ENCODE measurements at regions not wholly inside any gene's neighbourhood (a gene's known extent, or its start where the extent isn't known, plus 50 kb on each side); places are given as distances from the start of the nearest gene placed in this dataset.

DNA sequence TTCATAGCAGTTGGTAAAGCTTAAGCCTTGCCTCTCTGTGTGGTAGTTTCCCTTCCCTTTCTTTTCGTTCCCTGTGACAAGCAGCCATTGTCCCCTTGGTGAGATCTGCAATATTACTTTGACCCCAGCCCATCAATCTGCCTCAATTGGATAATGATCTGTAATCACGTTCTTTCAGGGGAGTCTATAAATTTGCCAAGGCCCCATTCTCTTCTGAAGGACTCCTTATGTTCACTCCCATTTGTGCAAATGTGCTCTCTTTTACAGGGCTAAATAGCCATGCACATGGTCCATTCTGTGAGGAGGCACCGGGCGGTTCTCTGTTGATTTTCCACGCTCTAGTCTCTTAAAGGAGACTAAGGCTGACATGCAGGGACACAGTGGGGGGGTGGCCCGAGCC is 660.4 kb upstream of the SLC35B3 start:
- no peak overlapping the region for H3K4me3 ChIP-seq (ENCODE audit: low read length in 2 of 2)
- no peak for DNase-seq (ENCODE audit: low read depth in 6 of 9, low spot score in 9 of 9)
- no peaks in the 10 kb centered on the region for H3K36me3 ChIP-seq (ENCODE audit: control insufficient read depth in 2 of 2, insufficient read depth in 2 of 2, low read length in 1 of 2)
- H3K27ac ChIP-seq (ENCODE audit: low read depth in 1 of 2, low read length in 1 of 2) = no peak overlapping the region
- WGBS = 79% methylated on average over 6 of the region's 6 CpGs
- no peaks in the 10 kb centered on the region for H3K27me3 ChIP-seq (ENCODE audit: control insufficient read depth in 2 of 2, insufficient read depth in 1 of 2, low read length in 1 of 2)
- H3K9me3 ChIP-seq (ENCODE audit: control insufficient read depth in 2 of 2, insufficient read depth in 1 of 2, low read length in 1 of 2) = no peaks in the 10 kb centered on the region
- no peaks in the 10 kb centered on the region for H3K4me1 ChIP-seq (ENCODE audit: control insufficient read depth in 2 of 2, insufficient read depth in 2 of 2, low read length in 2 of 2)

DNA sequence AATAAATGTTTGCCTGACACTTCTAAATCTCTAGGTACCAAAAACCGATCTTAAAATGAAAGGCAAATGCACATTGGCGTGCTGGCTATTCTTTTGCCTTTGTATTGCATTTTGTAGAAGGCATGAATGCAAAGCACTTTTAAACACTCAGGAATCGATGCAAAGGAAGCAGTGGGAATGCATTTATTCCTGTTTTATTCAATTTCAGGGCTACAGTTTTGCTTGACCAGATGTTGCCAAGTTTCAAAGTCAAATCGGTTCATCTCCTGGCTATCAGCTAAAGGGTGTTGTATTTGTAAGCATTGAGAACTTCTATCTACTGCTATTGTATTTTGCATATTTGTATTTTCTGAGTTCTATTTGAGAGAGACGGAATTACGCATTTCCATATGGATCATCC is 659.8 kb upstream of the SLC35B3 start:
- H3K36me3 ChIP-seq (ENCODE audit: control insufficient read depth in 2 of 2, insufficient read depth in 2 of 2, low read length in 1 of 2) = no peaks in the 10 kb centered on the region
- DNase-seq (ENCODE audit: low read depth in 6 of 9, low spot score in 9 of 9) = no peak

DNA sequence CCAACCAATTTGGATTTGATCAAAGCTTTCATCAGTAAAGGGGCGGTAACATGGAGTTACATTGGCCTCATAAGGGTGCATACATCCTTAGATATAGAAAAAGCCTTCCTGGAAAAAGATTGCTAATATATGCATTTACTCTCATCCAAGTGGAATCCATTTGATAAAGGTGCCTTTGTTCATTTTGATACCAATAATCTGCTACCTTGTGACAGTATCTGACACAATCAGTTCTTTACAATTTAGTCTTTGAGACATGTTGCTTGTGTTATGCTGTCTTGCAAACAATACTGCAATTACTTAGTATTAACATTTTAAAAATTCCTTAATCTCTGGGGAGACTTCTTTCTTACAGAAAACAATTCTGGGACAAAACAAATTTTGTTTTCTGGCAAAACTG is 654.4 kb upstream of the SLC35B3 start:
- no peak for DNase-seq (ENCODE audit: low read depth in 6 of 9, low spot score in 9 of 9)
- 93% methylated on average over 1 of the region's 1 CpG for WGBS
- Histone ChIP-seq H3K36me3 (ENCODE audit: control insufficient read depth in 2 of 2, insufficient read depth in 2 of 2, low read length in 1 of 2) (no peaks in the 10 kb centered on the region), H3K27me3 (ENCODE audit: control insufficient read depth in 2 of 2, insufficient read depth in 1 of 2, low read length in 1 of 2) (no peaks in the 10 kb centered on the region), H3K4me3 (ENCODE audit: low read length in 2 of 2) (no peak overlapping the region), H3K9me3 (ENCODE audit: control insufficient read depth in 2 of 2, insufficient read depth in 1 of 2, low read length in 1 of 2) (no peaks in the 10 kb centered on the region), H3K4me1 (ENCODE audit: control insufficient read depth in 2 of 2, insufficient read depth in 2 of 2, low read length in 2 of 2) (no peaks in the 10 kb centered on the region), H3K27ac (ENCODE audit: low read depth in 1 of 2, low read length in 1 of 2) (no peak overlapping the region)

More for the DNA sequence above, 659.8 kb upstream of the SLC35B3 start:
- no peak overlapping the region for H3K27ac ChIP-seq (ENCODE audit: low read depth in 1 of 2, low read length in 1 of 2)
- H3K9me3 ChIP-seq (ENCODE audit: control insufficient read depth in 2 of 2, insufficient read depth in 1 of 2, low read length in 1 of 2) = no peaks in the 10 kb centered on the region
- no peaks in the 10 kb centered on the region for H3K4me1 ChIP-seq (ENCODE audit: control insufficient read depth in 2 of 2, insufficient read depth in 2 of 2, low read length in 2 of 2)
- no peak overlapping the region for H3K4me3 ChIP-seq (ENCODE audit: low read length in 2 of 2)
- no peaks in the 10 kb centered on the region for H3K27me3 ChIP-seq (ENCODE audit: control insufficient read depth in 2 of 2, insufficient read depth in 1 of 2, low read length in 1 of 2)
- WGBS = 92% methylated on average over 6 of the region's 6 CpGs

DNA sequence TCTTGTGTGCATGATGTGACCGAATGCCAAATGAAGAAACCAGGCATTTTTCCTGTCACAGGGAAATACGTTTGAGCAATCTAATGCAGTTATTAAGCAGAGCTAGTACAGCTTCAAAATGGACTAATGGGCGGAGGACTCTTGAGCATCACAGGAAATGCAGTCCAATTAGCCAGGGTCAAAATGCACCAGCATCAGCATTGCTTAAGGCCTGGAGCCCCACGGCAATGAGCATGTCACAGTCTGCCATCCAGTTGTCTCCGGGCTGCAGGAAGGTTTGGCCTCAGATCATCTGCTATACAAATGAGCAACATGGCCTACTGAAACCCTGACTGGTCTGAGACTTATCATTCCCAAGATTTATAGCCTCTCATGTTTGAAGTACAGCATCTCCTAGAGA is 652.1 kb upstream of the SLC35B3 start:
- no peak overlapping the region for H3K27ac ChIP-seq (ENCODE audit: low read depth in 1 of 2, low read length in 1 of 2)
- no peaks in the 10 kb centered on the region for H3K4me1 ChIP-seq (ENCODE audit: control insufficient read depth in 2 of 2, insufficient read depth in 2 of 2, low read length in 2 of 2)
- no peaks in the 10 kb centered on the region for H3K27me3 ChIP-seq (ENCODE audit: control insufficient read depth in 2 of 2, insufficient read depth in 1 of 2, low read length in 1 of 2)
- WGBS = 92% methylated on average over 5 of the region's 5 CpGs
- H3K9me3 ChIP-seq (ENCODE audit: control insufficient read depth in 2 of 2, insufficient read depth in 1 of 2, low read length in 1 of 2) = no peaks in the 10 kb centered on the region
- no peak overlapping the region for H3K4me3 ChIP-seq (ENCODE audit: low read length in 2 of 2)
- H3K36me3 ChIP-seq (ENCODE audit: control insufficient read depth in 2 of 2, insufficient read depth in 2 of 2, low read length in 1 of 2) = no peaks in the 10 kb centered on the region
- DNase-seq (ENCODE audit: low read depth in 6 of 9, low spot score in 9 of 9) = no peak

DNA sequence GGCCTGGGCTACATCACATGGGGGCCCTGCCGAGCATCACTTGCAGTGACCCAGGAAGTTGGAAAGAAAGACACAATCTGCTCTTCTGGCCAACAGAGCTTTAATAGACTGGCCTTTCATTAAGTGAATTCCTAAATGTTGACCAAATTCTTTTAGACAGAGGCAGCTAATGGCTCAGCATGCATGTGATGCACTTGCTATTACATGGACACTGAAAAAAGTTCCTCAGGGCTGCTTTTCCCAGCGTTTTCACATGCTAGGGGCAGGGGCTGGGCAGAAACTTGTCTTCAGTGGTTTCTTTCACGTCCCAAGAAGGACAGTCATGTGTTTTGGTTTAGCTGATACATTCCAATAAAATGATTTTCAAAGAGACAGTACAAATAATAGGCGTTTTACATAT is 651.0 kb upstream of the SLC35B3 start:
- DNase-seq (ENCODE audit: low read depth in 6 of 9, low spot score in 9 of 9) = no peak
- 84% methylated on average over 4 of the region's 4 CpGs for WGBS
- no peaks in the 10 kb centered on the region for H3K4me1 ChIP-seq (ENCODE audit: control insufficient read depth in 2 of 2, insufficient read depth in 2 of 2, low read length in 2 of 2)

DNA sequence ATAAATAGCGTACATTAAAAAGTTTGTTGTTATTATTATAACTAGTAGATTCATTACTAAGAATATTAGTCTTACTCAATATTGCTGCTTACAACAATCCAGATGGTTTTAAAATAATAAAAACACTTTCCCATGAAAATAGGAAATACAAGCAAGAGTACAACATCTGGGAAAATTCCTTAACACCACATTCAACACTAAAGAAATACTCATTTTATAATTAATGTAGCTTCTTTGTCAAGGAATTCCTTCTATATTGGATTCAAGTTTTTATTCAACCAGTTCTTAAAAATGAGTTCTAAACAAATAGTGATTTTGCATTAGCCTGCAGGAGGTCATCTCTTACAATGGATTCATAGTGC is 650.3 kb upstream of the SLC35B3 start:
- Histone ChIP-seq H3K9me3 (ENCODE audit: control insufficient read depth in 2 of 2, insufficient read depth in 1 of 2, low read length in 1 of 2) (no peaks in the 10 kb centered on the region), H3K4me3 (ENCODE audit: low read length in 2 of 2) (no peak overlapping the region), H3K36me3 (ENCODE audit: control insufficient read depth in 2 of 2, insufficient read depth in 2 of 2, low read length in 1 of 2) (no peaks in the 10 kb centered on the region), H3K27me3 (ENCODE audit: control insufficient read depth in 2 of 2, insufficient read depth in 1 of 2, low read length in 1 of 2) (no peaks in the 10 kb centered on the region), H3K27ac (ENCODE audit: low read depth in 1 of 2, low read length in 1 of 2) (no peak overlapping the region), H3K4me1 (ENCODE audit: control insufficient read depth in 2 of 2, insufficient read depth in 2 of 2, low read length in 2 of 2) (no peaks in the 10 kb centered on the region)
- 97% methylated on average over 1 of the region's 1 CpG for WGBS
- DNase-seq (ENCODE audit: low read depth in 6 of 9, low spot score in 9 of 9) = no peak

More for the DNA sequence above, 651.0 kb upstream of the SLC35B3 start:
- Histone ChIP-seq H3K4me3 (ENCODE audit: low read length in 2 of 2) (no peak overlapping the region), H3K36me3 (ENCODE audit: control insufficient read depth in 2 of 2, insufficient read depth in 2 of 2, low read length in 1 of 2) (no peaks in the 10 kb centered on the region), H3K27ac (ENCODE audit: low read depth in 1 of 2, low read length in 1 of 2) (no peak overlapping the region), H3K9me3 (ENCODE audit: control insufficient read depth in 2 of 2, insufficient read depth in 1 of 2, low read length in 1 of 2) (no peaks in the 10 kb centered on the region), H3K27me3 (ENCODE audit: control insufficient read depth in 2 of 2, insufficient read depth in 1 of 2, low read length in 1 of 2) (no peaks in the 10 kb centered on the region)

DNA sequence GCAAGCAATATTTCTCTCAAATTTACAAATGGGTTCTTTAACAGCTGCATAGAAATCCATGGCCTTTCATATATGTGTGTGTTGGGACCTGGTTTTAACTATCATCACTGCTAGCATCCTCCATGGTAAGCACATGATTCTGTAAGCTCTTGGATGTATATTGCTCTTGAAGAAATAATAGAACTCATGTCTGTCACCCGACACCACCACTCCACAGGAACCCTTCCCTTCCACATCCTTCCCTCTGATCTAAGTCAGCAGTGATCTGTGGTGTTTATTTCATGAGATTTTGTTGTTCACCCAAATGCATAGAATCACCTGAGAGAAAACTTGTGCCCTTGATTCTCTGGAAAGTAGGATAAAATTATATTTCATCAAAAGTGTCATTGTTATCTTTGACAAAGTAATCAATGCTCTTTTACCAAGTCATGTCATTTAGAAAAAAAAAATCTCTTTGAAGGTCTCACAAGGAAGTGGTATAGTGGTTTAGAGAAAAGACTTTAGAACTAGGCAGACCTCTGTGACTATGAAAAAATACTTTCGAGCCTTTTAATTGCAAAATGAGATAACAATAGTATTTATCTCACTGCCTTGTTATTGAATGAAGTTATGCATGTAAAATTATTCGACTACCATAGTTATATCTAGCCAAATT is 649.8 kb upstream of the SLC35B3 start:
- Histone ChIP-seq H3K4me3 (ENCODE audit: low read length in 2 of 2) (no peak overlapping the region), H3K36me3 (ENCODE audit: control insufficient read depth in 2 of 2, insufficient read depth in 2 of 2, low read length in 1 of 2) (no peaks in the 10 kb centered on the region), H3K27me3 (ENCODE audit: control insufficient read depth in 2 of 2, insufficient read depth in 1 of 2, low read length in 1 of 2) (no peaks in the 10 kb centered on the region), H3K27ac (ENCODE audit: low read depth in 1 of 2, low read length in 1 of 2) (no peak overlapping the region), H3K9me3 (ENCODE audit: control insufficient read depth in 2 of 2, insufficient read depth in 1 of 2, low read length in 1 of 2) (no peaks in the 10 kb centered on the region), H3K4me1 (ENCODE audit: control insufficient read depth in 2 of 2, insufficient read depth in 2 of 2, low read length in 2 of 2) (no peaks in the 10 kb centered on the region)
- WGBS = 45% methylated on average over 3 of the region's 3 CpGs
- peak in 2 of 9 donors; percentile 23 to 37 for DNase-seq (ENCODE audit: low read depth in 6 of 9, low spot score in 9 of 9)

DNA sequence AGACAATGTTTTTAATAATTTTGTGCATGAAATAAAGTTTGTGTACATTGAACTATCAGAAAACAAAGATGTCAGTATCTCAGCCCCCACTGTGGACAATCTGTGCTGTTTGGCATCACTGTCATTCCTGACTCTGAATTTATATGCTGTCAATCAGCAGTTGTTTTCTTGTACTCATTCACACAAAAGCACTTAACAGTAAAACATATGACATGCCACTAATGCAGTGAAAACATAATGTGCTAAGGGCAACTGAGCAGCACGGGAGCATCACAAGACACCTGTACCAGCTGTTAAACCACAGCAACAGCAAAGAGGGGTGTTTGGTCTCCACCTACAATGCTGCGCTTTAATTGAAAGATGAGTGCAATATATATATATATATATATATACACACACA is 647.8 kb upstream of the SLC35B3 start:
- H3K27me3 ChIP-seq (ENCODE audit: control insufficient read depth in 2 of 2, insufficient read depth in 1 of 2, low read length in 1 of 2) = no peaks in the 10 kb centered on the region
- WGBS = 71% methylated on average over 2 of the region's 2 CpGs
- H3K4me3 ChIP-seq (ENCODE audit: low read length in 2 of 2) = no peak overlapping the region
- DNase-seq (ENCODE audit: low read depth in 6 of 9, low spot score in 9 of 9) = no peak
- no peaks in the 10 kb centered on the region for H3K4me1 ChIP-seq (ENCODE audit: control insufficient read depth in 2 of 2, insufficient read depth in 2 of 2, low read length in 2 of 2)
- no peaks in the 10 kb centered on the region for H3K9me3 ChIP-seq (ENCODE audit: control insufficient read depth in 2 of 2, insufficient read depth in 1 of 2, low read length in 1 of 2)
- H3K27ac ChIP-seq (ENCODE audit: low read depth in 1 of 2, low read length in 1 of 2) = no peak overlapping the region
- no peaks in the 10 kb centered on the region for H3K36me3 ChIP-seq (ENCODE audit: control insufficient read depth in 2 of 2, insufficient read depth in 2 of 2, low read length in 1 of 2)

DNA sequence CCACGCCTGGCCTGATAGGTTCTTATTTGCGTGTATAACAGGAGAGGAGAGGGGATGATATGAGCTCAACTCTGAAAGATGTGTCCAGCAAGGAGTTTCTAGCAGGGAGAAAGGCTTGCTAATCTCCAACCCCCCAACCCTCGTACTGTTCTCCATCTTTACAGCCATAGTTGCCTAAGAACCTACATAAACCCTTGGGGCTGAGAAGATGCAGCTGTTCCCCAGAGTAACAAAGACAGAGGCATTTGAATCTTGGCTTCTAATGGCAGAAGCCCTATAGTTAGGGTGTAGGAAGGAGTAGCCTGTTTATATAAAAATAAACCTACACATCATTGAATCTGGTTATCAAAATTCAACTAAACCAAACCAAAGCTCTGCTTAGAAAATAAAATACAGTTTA is 631.4 kb upstream of the SLC35B3 start:
- no peaks in the 10 kb centered on the region for H3K36me3 ChIP-seq (ENCODE audit: control insufficient read depth in 2 of 2, insufficient read depth in 2 of 2, low read length in 1 of 2)
- H3K27ac ChIP-seq (ENCODE audit: low read depth in 1 of 2, low read length in 1 of 2) = no peak overlapping the region
- H3K4me1 ChIP-seq (ENCODE audit: control insufficient read depth in 2 of 2, insufficient read depth in 2 of 2, low read length in 2 of 2) = no peaks in the 10 kb centered on the region
- no peaks in the 10 kb centered on the region for H3K9me3 ChIP-seq (ENCODE audit: control insufficient read depth in 2 of 2, insufficient read depth in 1 of 2, low read length in 1 of 2)
- DNase-seq (ENCODE audit: low read depth in 6 of 9, low spot score in 9 of 9) = no peak
- WGBS = 93% methylated on average over 3 of the region's 3 CpGs
- no peak overlapping the region for H3K4me3 ChIP-seq (ENCODE audit: low read length in 2 of 2)
- no peaks in the 10 kb centered on the region for H3K27me3 ChIP-seq (ENCODE audit: control insufficient read depth in 2 of 2, insufficient read depth in 1 of 2, low read length in 1 of 2)

DNA sequence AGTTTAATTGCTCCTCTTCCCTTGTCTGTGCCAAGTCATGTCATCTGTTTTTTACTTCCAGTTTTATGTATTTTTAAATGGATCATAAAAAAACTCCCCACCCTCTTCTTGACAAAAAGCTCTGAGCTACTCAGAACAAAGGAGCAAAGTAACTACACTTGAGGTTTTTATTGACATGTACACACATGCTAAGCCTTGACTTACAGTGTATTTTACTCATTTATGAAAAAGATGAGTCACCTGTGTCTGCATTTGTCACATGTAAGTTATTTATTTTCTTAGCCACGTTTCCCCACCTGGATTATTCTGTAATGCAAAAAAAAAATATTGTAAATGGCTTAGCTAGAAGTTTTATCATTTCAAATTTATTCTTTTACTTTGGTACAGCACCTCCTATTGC is 628.8 kb upstream of the SLC35B3 start:
- no peak for DNase-seq (ENCODE audit: low read depth in 6 of 9, low spot score in 9 of 9)
- WGBS = 59% methylated on average over 1 of the region's 1 CpG
- H3K27ac ChIP-seq (ENCODE audit: low read depth in 1 of 2, low read length in 1 of 2) = no peak overlapping the region
- no peaks in the 10 kb centered on the region for H3K36me3 ChIP-seq (ENCODE audit: control insufficient read depth in 2 of 2, insufficient read depth in 2 of 2, low read length in 1 of 2)
- no peaks in the 10 kb centered on the region for H3K27me3 ChIP-seq (ENCODE audit: control insufficient read depth in 2 of 2, insufficient read depth in 1 of 2, low read length in 1 of 2)
- H3K4me3 ChIP-seq (ENCODE audit: low read length in 2 of 2) = no peak overlapping the region
- no peaks in the 10 kb centered on the region for H3K4me1 ChIP-seq (ENCODE audit: control insufficient read depth in 2 of 2, insufficient read depth in 2 of 2, low read length in 2 of 2)
- no peaks in the 10 kb centered on the region for H3K9me3 ChIP-seq (ENCODE audit: control insufficient read depth in 2 of 2, insufficient read depth in 1 of 2, low read length in 1 of 2)

All from thymus (tissue), 11 donors.